ENCODE measurements at regions not wholly inside any gene's neighbourhood (a gene's known extent, or its start where the extent isn't known, plus 50 kb on each side); places are given as distances from the start of the nearest gene placed in this dataset.

- TF ChIP-seq EZH2 (IDR thresholded peaks at IDR 0.05; ENCODE audit: borderline replicate concordance, low read depth, low read length, severe bottlenecking): no peak
- TF ChIP-seq CTCF (IDR thresholded peaks at IDR 0.05; ENCODE audit: extremely low read depth in 1 of 2, insufficient read depth in 1 of 2, low read depth in 1 of 2, low read length in 2 of 2): no peak
- no peak for TF ChIP-seq JUN (IDR thresholded peaks at IDR 0.05; ENCODE audit: borderline replicate concordance, insufficient read depth, insufficient read length, low read depth)
- TF ChIP-seq MAX (IDR thresholded peaks at IDR 0.05; ENCODE audit: insufficient read depth, insufficient read length): no peak
- TF ChIP-seq POLR2AphosphoS5 (IDR thresholded peaks at IDR 0.05; ENCODE audit: insufficient read depth, low read depth, low read length): no peak
- no peak for TF ChIP-seq POLR2A (IDR thresholded peaks at IDR 0.05; ENCODE audit: low read depth, low read length)
Observed at GRCh38 chr9:19935422-19935821, 146.6 kb upstream of the SLC24A2 start.

All from endothelial cell of umbilical vein (primary cell).